ENCODE measurements at regions not wholly inside any gene's neighbourhood (a gene's known extent, or its start where the extent isn't known, plus 50 kb on each side); places are given as distances from the start of the nearest gene placed in this dataset.
"Not testable (repeated sequence)": the region's sequence is repeated elsewhere in the genome, so short reads cannot be mapped to it uniquely, and the experiment has no call there.

- no peak for DNase-seq
- Histone ChIP-seq H3K27ac (ENCODE audit: low read depth, low read length) (no peak overlapping the region), H3K79me1 (ENCODE audit: low read length) (no peaks in the 10 kb centered on the region), H3K56ac (ENCODE audit: low read length) (no peak overlapping the region), H3K18ac (ENCODE audit: low read length) (no peak overlapping the region), H3K9ac (ENCODE audit: low read length) (no peak overlapping the region), H3K4me3 (ENCODE audit: low read length) (no peak overlapping the region), H3K4ac (ENCODE audit: low read depth, low read length) (no peak overlapping the region), H3K4me1 (ENCODE audit: control insufficient read depth, low read depth, low read length) (no peaks in the 10 kb centered on the region), H3K36me3 (ENCODE audit: control insufficient read depth, insufficient read depth, low read length) (no peaks in the 10 kb centered on the region), H2BK120ac (ENCODE audit: low read depth, low read length) (no peak overlapping the region), H4K8ac (ENCODE audit: low read depth, low read length) (no peak overlapping the region), H3K23ac (ENCODE audit: low read length) (no peak overlapping the region), H2AK5ac (ENCODE audit: low read length) (no peak overlapping the region), H2BK15ac (replicated peaks; ENCODE audit: low read depth) (no peak overlapping the region), H3K4me2 (ENCODE audit: low read length) (no peak overlapping the region), H4K5ac (ENCODE audit: low read length) (no peak overlapping the region), H2BK5ac (ENCODE audit: low read length) (no peak overlapping the region), H3K79me2 (ENCODE audit: control insufficient read depth, insufficient read depth, low read length) (no peaks in the 10 kb centered on the region), H3K27me3 (ENCODE audit: insufficient read depth, low read length, poor library complexity) (no peaks in the 10 kb centered on the region)
Measured at GRCh38 chr2:139550873-139551272, 770.7 kb upstream of the NXPH2 start.

- H2BK5ac ChIP-seq (ENCODE audit: low read length): no peak overlapping the region
- no peaks in the 10 kb centered on the region for H3K4me1 ChIP-seq (ENCODE audit: control insufficient read depth, low read depth, low read length)
- no peaks in the 10 kb centered on the region for H3K79me2 ChIP-seq (ENCODE audit: control insufficient read depth, insufficient read depth, low read length)
- no peaks in the 10 kb centered on the region for H3K27me3 ChIP-seq (ENCODE audit: insufficient read depth, low read length, poor library complexity)
- no peak for DNase-seq
- no peak overlapping the region for H3K9ac ChIP-seq (ENCODE audit: low read length)
- H3K79me1 ChIP-seq (ENCODE audit: low read length): no peaks in the 10 kb centered on the region
- no peak overlapping the region for H3K23ac ChIP-seq (ENCODE audit: low read length)
- WGBS (ENCODE audit: extremely low coverage, insufficient coverage, low lambda C conversion rate): no CpG with 5 or more reads among the region's 1 CpG
- no peak overlapping the region for H2BK15ac ChIP-seq (replicated peaks; ENCODE audit: low read depth)
- no peak overlapping the region for H3K56ac ChIP-seq (ENCODE audit: low read length)
- no peak overlapping the region for H4K8ac ChIP-seq (ENCODE audit: low read depth, low read length)
- H3K4me2 ChIP-seq (ENCODE audit: low read length): no peak overlapping the region
- no peak overlapping the region for H2AK5ac ChIP-seq (ENCODE audit: low read length)
- no peak overlapping the region for H3K4me3 ChIP-seq (ENCODE audit: low read length)
- H4K5ac ChIP-seq (ENCODE audit: low read length): no peak overlapping the region
- no peaks in the 10 kb centered on the region for H3K36me3 ChIP-seq (ENCODE audit: control insufficient read depth, insufficient read depth, low read length)
- H2BK120ac ChIP-seq (ENCODE audit: low read depth, low read length): no peak overlapping the region
- H3K18ac ChIP-seq (ENCODE audit: low read length): no peak overlapping the region
- no peak overlapping the region for H3K27ac ChIP-seq (ENCODE audit: low read depth, low read length)
- no peak overlapping the region for H3K4ac ChIP-seq (ENCODE audit: low read depth, low read length)
Measured at GRCh38 chr2:139550341-139550740, 770.2 kb upstream of the NXPH2 start.

- Histone ChIP-seq H2AK5ac (ENCODE audit: low read length) (no peak overlapping the region), H3K4me1 (ENCODE audit: control insufficient read depth, low read depth, low read length) (peaks cover 2% of the 10 kb centered on the region)
Measured at GRCh38 chr2:139544186-139544851, 764.1 kb upstream of the NXPH2 start.

GRCh38 chr2:139538332-139539020 is 758.3 kb upstream of the NXPH2 start:
- H3K4ac ChIP-seq (ENCODE audit: low read depth, low read length); H3K23ac ChIP-seq (ENCODE audit: low read length); H3K56ac ChIP-seq (ENCODE audit: low read length); H3K4me2 ChIP-seq (ENCODE audit: low read length); H4K8ac ChIP-seq (ENCODE audit: low read depth, low read length); H3K27ac ChIP-seq (ENCODE audit: low read depth, low read length); H2AK5ac ChIP-seq (ENCODE audit: low read length); H3K4me3 ChIP-seq (ENCODE audit: low read length); DNase-seq; H3K4me1 ChIP-seq (ENCODE audit: control insufficient read depth, low read depth, low read length); H2BK15ac ChIP-seq (replicated peaks; ENCODE audit: low read depth); H4K5ac ChIP-seq (ENCODE audit: low read length); H3K36me3 ChIP-seq (ENCODE audit: control insufficient read depth, insufficient read depth, low read length); H3K79me1 ChIP-seq (ENCODE audit: low read length); H3K27me3 ChIP-seq (ENCODE audit: insufficient read depth, low read length, poor library complexity); H2BK120ac ChIP-seq (ENCODE audit: low read depth, low read length); H3K79me2 ChIP-seq (ENCODE audit: control insufficient read depth, insufficient read depth, low read length); H3K18ac ChIP-seq (ENCODE audit: low read length); H3K9ac ChIP-seq (ENCODE audit: low read length); H2BK5ac ChIP-seq (ENCODE audit: low read length): not testable (repeated sequence)
- no CpG with 5 or more reads among the region's 21 CpGs for WGBS (ENCODE audit: extremely low coverage, insufficient coverage, low lambda C conversion rate)

More at GRCh38 chr2:139544186-139544851, 764.1 kb upstream of the NXPH2 start:
- Histone ChIP-seq H3K36me3 (ENCODE audit: control insufficient read depth, insufficient read depth, low read length) (no peaks in the 10 kb centered on the region), H2BK120ac (ENCODE audit: low read depth, low read length) (no peak overlapping the region), H3K18ac (ENCODE audit: low read length) (no peak overlapping the region), H3K9ac (ENCODE audit: low read length) (no peak overlapping the region), H3K27ac (ENCODE audit: low read depth, low read length) (no peak overlapping the region), H3K27me3 (ENCODE audit: insufficient read depth, low read length, poor library complexity) (no peaks in the 10 kb centered on the region), H3K4me2 (ENCODE audit: low read length) (no peak overlapping the region), H3K56ac (ENCODE audit: low read length) (no peak overlapping the region), H3K79me2 (ENCODE audit: control insufficient read depth, insufficient read depth, low read length) (no peaks in the 10 kb centered on the region), H2BK5ac (ENCODE audit: low read length) (no peak overlapping the region), H4K5ac (ENCODE audit: low read length) (no peak overlapping the region), H2BK15ac (replicated peaks; ENCODE audit: low read depth) (no peak overlapping the region), H3K23ac (ENCODE audit: low read length) (no peak overlapping the region), H3K4me3 (ENCODE audit: low read length) (no peak overlapping the region), H4K8ac (ENCODE audit: low read depth, low read length) (no peak overlapping the region), H3K79me1 (ENCODE audit: low read length) (no peaks in the 10 kb centered on the region), H3K4ac (ENCODE audit: low read depth, low read length) (no peak overlapping the region)
- no CpG with 5 or more reads among the region's 3 CpGs for WGBS (ENCODE audit: extremely low coverage, insufficient coverage, low lambda C conversion rate)
- peak; percentile 33 for DNase-seq

GRCh38 chr2:139529080-139529479 is 748.9 kb upstream of the NXPH2 start:
- Histone ChIP-seq H3K4me3 (ENCODE audit: low read length) (no peak overlapping the region), H3K36me3 (ENCODE audit: control insufficient read depth, insufficient read depth, low read length) (no peaks in the 10 kb centered on the region), H3K4me1 (ENCODE audit: control insufficient read depth, low read depth, low read length) (peaks cover 6% of the 10 kb centered on the region), H2BK5ac (ENCODE audit: low read length) (no peak overlapping the region), H3K4me2 (ENCODE audit: low read length) (no peak overlapping the region), H3K23ac (ENCODE audit: low read length) (no peak overlapping the region), H3K56ac (ENCODE audit: low read length) (no peak overlapping the region), H3K79me1 (ENCODE audit: low read length) (no peaks in the 10 kb centered on the region), H3K27me3 (ENCODE audit: insufficient read depth, low read length, poor library complexity) (no peaks in the 10 kb centered on the region), H4K8ac (ENCODE audit: low read depth, low read length) (no peak overlapping the region), H2BK120ac (ENCODE audit: low read depth, low read length) (no peak overlapping the region), H2AK5ac (ENCODE audit: low read length) (no peak overlapping the region), H3K27ac (ENCODE audit: low read depth, low read length) (no peak overlapping the region), H3K9ac (ENCODE audit: low read length) (no peak overlapping the region), H3K79me2 (ENCODE audit: control insufficient read depth, insufficient read depth, low read length) (no peaks in the 10 kb centered on the region), H4K5ac (ENCODE audit: low read length) (no peak overlapping the region), H3K18ac (ENCODE audit: low read length) (no peak overlapping the region), H3K4ac (ENCODE audit: low read depth, low read length) (no peak overlapping the region), H2BK15ac (replicated peaks; ENCODE audit: low read depth) (no peak overlapping the region)
- WGBS (ENCODE audit: extremely low coverage, insufficient coverage, low lambda C conversion rate): no CpG with 5 or more reads among the region's 3 CpGs
- peak; percentile 71 for DNase-seq

- H3K9ac ChIP-seq (ENCODE audit: low read length): no peak overlapping the region
- H4K8ac ChIP-seq (ENCODE audit: low read depth, low read length): no peak overlapping the region
- no peak overlapping the region for H3K23ac ChIP-seq (ENCODE audit: low read length)
- no peaks in the 10 kb centered on the region for H3K79me1 ChIP-seq (ENCODE audit: low read length)
- no peak overlapping the region for H2AK5ac ChIP-seq (ENCODE audit: low read length)
- WGBS (ENCODE audit: extremely low coverage, insufficient coverage, low lambda C conversion rate): no CpG with 5 or more reads among the region's 1 CpG
- H3K4me1 ChIP-seq (ENCODE audit: control insufficient read depth, low read depth, low read length): peaks cover 6% of the 10 kb centered on the region
- H2BK15ac ChIP-seq (replicated peaks; ENCODE audit: low read depth): no peak overlapping the region
- no peaks in the 10 kb centered on the region for H3K36me3 ChIP-seq (ENCODE audit: control insufficient read depth, insufficient read depth, low read length)
- no peaks in the 10 kb centered on the region for H3K79me2 ChIP-seq (ENCODE audit: control insufficient read depth, insufficient read depth, low read length)
- H2BK120ac ChIP-seq (ENCODE audit: low read depth, low read length): peak overlapping the region; percentile 61
- H2BK5ac ChIP-seq (ENCODE audit: low read length): no peak overlapping the region
- H3K18ac ChIP-seq (ENCODE audit: low read length): no peak overlapping the region
- H3K4me2 ChIP-seq (ENCODE audit: low read length): no peak overlapping the region
- H3K27me3 ChIP-seq (ENCODE audit: insufficient read depth, low read length, poor library complexity): no peaks in the 10 kb centered on the region
- H3K27ac ChIP-seq (ENCODE audit: low read depth, low read length): no peak overlapping the region
- no peak overlapping the region for H3K4me3 ChIP-seq (ENCODE audit: low read length)
- no peak overlapping the region for H3K4ac ChIP-seq (ENCODE audit: low read depth, low read length)
- DNase-seq: no peak
- no peak overlapping the region for H4K5ac ChIP-seq (ENCODE audit: low read length)
- no peak overlapping the region for H3K56ac ChIP-seq (ENCODE audit: low read length)
Measured at GRCh38 chr2:139526781-139527180, 746.6 kb upstream of the NXPH2 start.
